Breast epithelium (tissue), 3 donors: ENCODE measurements at regions not wholly inside any gene's neighbourhood (a gene's known extent, or its start where the extent isn't known, plus 50 kb on each side); places are given as distances from the start of the nearest gene placed in this dataset.

Experiments used
- CTCF ChIP-seq, 3 donors: fragments of 450-650 bp; IDR thresholded peaks; one replicate each; pipeline ENCODE4 v1.5.1; 2016 to 2017; ENCODE audit warnings: antibody characterized with exemption in 3 of 3, mild to moderate bottlenecking in 3 of 3, moderate library complexity in 3 of 3
- POLR2A ChIP-seq: fragments of 450-650 bp; IDR thresholded peaks from one replicate; pipeline ENCODE4 v1.6.1; 2016; ENCODE audit warnings: antibody characterized with exemption, mild to moderate bottlenecking, moderate library complexity
- POLR2AphosphoS5 ChIP-seq, 3 donors: sonication (generic); formaldehyde crosslinking; IDR thresholded peaks; one replicate each; pipeline ENCODE4 v1.6.1; 2017; ENCODE audit warnings: antibody characterized with exemption in 3 of 3

GRCh38 chr17:70295329-70295728, 126.0 kb downstream of the KCNJ2 start:
- no peak for TF ChIP-seq CTCF (IDR thresholded peaks at IDR 0.05)
- no peak for TF ChIP-seq POLR2A
- no peak for TF ChIP-seq POLR2AphosphoS5 (IDR thresholded peaks at IDR 0.05)
